ACHN (cell line): ENCODE measurements at regions not wholly inside any gene's neighbourhood (a gene's known extent, or its start where the extent isn't known, plus 50 kb on each side); places are given as distances from the start of the nearest gene placed in this dataset.
"Not testable (repeated sequence)": the region's sequence is repeated elsewhere in the genome, so short reads cannot be mapped to it uniquely, and the experiment has no call there.

Experiments
- DNase-seq: peaks from one replicate; pipeline ENCODE4 v3.0.0-alpha.2; 2015
- in situ Hi-C: cut with HindIII; loops from 2 replicates; pipeline ENCODE4 v1.10.0; 2017; ENCODE audit warnings: low sequenced_read_pairs, low pct_ligation_motif_present, low pct_unique_long_range_greater_than_20kb

DNA sequence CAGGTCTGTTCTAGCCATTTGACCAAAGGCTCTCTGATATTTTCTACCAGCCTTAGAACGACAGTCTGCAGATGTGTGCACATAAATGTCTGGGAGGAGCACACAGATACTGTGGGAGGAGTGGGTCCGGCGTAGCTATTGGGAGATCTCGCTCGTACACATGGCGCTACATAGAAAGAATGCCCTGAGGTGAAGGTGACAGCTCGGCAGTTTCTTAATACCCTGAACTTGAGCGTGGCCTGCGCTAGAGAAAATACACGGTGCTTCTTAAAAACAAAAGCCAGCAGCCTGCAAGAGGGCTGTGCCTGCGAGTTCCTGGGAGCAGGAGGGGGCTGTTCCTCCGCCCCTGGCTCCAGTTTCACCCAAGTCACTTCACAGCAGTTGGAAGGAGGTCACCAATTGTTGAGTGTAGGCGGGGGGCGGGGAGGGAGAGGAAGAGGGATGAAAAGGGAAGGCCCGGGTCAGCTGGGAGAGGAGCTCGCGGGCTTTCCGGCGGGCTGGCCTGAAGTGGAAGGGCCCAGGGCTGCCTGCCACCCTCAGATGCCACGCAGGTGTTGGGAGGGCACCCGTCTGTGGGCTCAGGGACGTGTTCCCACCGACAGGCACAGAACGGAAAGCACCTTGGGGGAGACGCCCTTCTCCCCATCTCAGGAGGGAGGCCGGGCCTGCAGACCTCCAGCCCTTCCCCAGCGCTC is 124.7 kb upstream of the ZNF516 start:
- DNase-seq: no peak
- in situ Hi-C loops: no loop called here

DNA sequence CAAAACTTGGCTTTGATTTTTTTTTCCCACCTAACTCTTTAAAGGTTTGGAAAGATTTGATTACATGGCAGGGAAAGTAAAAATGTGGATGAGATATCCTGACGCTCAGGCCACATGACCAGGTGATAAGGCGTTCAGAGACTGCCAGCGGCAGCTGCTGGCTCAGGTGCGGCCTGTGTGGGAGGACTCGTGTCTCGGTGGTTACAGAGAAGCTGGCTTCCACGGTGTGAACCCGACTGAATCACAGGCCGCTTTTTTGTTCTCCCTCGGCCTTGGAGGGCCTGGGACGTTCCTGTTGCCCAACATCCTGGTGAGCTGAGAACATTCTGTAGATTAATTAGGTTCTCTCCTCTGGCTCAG is 124.2 kb upstream of the ZNF516 start:
- no peak for DNase-seq
- in situ Hi-C loops: no loop called here

DNA sequence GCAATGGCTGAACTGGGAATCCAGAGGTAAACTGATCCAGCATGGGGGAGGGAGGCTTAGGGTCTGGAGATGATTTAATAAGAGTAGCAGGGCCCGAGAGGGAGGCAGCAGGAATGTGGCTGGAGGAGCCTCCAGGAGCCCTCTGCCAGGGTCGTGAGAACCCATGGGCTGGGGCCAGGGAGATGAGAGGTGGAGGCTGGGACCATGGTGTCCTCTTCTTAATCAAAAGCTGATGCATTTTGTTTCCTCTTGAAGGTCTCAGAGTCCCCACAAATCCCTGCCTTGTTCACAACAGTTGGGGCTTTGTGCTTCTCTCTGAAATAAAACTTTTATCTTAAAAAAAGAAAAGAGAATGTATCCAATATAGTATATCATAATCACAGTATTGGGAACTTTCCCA is 123.7 kb upstream of the ZNF516 start:
- in situ Hi-C loops: no loop called here
- DNase-seq: no peak

DNA sequence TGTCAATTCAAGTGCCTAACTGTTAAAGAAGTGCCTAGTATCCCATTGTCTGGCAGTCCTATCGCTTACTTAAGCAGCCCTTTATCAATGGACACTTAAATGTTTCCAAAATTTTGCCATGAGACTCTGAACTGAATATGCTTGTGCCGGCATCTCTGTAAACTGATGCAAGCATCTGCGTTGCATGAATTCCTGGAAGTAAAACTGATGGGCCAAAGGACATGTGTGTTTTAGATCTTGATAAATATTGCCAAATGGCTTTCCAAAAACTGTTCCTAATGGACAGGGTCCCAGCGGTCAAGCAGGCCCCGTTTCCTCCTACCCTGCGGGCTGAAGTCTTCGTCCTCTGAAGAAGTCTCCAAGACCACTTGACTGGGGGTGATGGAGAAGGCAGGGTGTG is 121.3 kb upstream of the ZNF516 start:
- DNase-seq: no peak
- in situ Hi-C loops: no loop called here

DNA sequence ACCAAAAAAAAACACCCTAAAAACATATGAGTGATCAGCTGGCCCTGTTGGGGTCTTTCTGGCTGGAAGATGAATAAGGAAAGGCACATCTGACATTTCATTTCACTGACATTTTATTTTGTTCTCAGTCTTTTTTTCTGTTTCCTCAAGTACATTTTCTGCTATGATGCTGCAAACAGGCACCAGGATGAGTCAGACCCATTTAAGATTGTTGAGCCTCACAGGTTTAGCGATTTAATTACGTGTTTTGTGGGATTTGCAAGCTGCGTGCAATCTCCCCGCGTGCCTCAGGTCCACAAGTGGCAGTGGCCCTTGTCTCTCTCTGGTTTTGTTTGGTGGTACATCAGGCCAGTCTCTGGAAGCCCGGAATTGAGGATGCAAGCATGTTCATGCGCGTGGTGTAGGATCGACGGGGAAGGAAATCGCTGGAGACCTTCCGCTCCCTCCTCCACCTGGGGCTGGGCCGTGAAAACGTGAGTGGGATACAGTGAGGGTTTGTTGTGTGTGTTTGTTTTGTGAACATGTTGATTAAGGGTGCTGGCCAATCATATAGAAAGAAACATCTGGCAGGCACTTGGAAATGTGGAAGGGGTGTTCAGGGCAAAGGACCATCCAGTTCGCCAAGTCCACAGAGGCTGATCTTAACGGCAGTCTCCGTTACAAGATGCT is 120.2 kb upstream of the ZNF516 start:
- DNase-seq: no peak
- in situ Hi-C loops: no loop called here

DNA sequence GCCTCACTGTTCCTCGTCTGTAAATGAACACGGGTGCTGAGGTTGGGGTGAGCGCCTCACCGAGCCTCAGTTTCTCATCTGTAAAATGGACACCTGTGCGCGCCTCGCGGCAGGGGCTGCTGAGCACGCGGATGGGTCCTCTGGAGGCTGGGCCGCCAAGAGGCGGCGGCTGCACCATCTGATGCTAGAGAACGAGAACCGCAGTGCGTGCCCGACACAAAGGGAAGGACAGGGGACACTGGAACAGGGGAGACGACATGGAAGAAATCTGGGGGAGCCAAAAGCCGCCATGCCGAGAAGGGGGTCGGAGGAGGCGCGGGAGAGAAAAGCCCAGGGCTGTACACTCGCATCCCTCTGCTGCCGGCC is 118.7 kb upstream of the ZNF516 start:
- in situ Hi-C loops: no loop called here
- DNase-seq: no peak

DNA sequence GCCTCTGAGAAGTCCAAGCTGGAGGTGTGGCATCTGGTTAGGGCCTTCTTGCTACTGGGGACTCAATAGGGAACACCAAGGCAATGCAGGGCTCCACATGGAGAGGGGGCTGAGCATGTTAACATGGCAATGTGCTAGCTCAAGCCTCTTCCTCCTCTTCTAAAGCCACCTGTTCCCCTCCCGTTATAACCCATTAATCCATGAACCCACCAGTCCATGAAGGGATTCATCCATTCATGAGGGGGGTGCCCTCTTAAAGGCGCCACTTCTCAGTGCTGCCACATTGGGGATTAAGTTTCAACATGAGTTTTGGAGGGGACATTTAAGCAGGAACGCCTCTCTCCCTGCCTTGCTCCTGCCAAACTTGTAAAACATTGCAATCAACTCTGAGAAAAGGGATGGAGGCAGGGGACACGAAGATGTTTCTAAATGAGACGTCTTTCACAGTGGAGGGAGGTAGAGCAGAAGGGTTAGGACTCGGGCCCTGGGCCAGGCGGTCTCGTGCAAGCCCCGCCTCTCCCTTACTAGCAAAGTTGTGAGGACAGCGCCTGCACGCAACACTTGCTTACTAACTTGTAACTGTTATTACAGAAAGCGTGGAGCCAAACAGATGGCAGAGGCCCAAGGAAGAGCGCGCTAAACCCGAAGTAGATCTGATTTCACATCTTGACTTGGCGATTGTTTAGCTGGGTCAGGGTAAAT is 118.2 kb upstream of the ZNF516 start:
- no peak for DNase-seq
- in situ Hi-C loops: no loop called here

DNA sequence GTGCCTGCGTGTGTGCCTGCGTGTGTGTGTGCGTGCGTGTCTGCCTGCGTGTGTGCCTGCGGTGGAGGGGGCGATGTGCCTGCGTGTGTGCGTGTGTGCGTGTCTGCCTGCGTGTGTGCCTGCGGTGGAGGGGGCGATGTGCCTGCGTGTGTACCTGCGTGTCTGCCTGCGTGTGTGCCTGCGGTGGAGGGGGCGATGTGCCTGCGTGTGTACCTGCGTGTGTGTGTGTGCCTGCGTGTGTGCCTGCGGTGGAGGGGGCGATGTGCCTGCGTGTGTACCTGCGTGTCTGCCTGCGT is 116.7 kb upstream of the ZNF516 start:
- DNase-seq, in situ Hi-C loops: not testable (repeated sequence)

DNA sequence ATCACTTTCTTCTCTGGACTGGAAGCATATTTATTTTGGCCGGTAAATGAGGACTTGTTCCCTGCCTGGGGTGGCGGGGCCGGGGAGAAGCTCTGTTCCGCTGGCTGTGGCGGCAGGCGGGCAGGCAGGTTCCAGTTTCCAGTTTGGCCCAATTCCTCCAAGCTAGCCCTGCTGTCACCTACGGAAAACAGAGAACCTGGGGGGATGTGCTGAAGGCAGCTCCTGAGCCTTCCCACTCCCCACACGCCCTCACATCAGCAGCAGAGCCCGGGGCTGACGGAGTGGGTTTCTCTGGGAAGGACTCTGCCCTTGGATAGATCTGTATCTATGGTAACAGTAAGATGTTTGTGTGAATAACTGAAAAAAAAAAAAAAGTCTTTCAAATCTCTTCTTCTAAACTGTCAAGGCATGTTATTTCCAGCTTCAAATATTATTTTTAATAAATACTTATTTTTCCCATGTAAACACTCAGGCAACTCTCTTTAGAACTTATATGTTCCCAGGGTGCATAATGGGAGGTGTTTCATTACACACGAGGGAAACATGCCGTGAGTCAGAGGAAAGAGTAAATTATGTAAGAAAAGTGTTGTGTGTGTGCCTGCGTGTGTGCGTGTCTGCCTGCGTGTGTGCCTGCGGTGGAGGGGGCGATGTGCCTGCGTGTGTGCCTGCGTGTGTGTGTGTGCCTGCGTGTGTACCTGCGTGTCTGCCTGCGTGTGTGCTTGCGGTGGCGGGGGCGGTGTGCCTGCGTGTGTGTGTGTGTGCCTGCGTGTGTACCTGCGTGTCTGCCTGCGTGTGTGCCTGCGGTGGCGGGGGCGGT is 116.1 kb upstream of the ZNF516 start:
- in situ Hi-C loops: no loop called here
- DNase-seq: no peak

DNA sequence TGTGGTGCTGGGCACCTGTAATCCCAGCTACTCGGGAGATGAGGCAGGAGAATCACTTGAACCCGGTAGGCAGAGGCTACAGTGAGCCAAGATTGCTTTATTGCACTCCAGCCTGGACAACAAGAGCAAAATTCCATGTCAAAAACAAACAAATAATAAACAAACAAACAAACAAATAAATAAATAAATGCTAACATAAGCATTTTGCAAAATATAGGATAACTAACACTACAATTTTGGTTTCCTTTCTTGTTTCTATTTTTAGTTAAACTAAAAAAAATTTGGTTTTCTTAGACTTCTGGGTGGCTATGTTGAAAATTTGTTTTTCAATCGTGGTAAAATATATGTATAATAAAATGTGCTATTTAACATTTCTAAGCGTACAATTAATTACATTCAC is 115.0 kb upstream of the ZNF516 start:
- DNase-seq: no peak
- in situ Hi-C loops: no loop called here

DNA sequence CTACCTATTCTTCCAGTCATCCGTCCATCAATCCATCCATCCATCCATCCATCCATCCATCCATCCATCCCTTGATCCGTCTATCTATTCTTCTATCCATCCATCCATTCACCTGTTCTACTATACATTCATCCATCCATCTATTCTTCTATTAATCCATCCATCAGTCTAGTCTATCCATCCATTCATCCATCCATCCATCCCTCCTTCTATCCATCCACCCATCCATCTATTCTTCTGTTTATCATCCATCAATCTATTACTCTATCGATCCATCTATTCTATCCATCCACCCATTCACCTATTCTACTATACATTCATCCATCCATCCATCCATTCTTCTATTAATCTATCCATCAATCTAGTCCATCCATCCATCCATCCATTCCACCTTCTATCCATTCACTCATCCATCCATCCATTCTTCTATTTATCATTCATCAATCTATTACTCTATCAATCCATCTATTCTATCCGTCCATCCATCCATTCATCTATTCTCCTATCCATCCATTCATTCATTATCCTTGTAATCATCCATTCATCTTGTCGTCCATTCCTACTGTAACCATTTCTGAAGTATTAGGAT is 110.4 kb upstream of the ZNF516 start:
- in situ Hi-C loops: no loop called here
- DNase-seq: no peak

DNA sequence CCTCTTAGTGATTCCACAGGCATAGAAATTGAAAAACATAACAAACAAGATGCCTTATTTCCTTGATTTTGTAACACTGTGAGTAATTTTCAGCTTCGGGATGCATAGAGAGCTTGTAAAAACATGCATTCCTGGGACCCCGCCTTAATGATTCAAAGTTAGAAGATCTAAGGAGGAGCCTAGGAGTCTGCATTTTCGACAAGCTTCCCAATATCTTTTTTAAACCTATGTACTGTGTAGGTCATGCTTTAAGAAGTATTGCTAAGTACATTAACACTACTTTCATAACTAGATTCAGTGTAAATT is 109.8 kb upstream of the ZNF516 start:
- in situ Hi-C loops: no loop called here
- no peak for DNase-seq

DNA sequence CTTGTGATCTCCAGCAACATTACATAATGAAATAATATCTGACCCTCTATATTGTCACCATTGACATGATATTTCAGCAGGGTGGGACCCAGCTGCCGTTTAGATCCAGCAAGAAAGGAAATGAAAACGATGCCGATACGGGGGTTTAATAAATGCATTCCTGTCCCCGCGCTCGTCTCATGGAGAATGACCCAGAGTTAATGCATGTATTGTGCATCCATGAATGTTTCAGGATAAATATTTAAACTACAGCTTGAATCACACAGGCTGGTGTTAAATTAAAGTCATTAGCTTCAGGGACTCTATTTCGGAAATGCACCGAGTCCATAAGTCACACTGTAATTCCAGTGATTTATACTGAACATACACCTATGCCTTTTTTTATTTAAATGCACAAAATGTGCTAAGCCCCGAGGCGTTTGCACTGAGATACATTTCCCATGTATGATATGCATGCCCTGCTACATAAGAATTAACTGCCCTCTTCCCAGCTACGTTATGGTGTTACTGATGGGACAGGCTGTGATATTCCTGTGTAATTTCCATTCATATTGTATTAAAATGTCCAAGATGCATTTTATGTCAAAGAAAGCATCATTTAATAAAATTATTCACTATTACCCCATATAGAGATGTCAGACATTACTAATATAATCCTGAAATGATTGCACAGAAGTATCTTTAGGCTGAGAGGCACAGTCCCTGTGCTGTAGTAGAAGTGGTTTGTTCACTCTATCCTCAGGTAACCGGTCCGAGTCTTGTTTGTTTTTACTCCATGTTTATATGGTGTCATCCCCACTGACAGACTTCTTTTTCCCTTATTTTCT is 109.3 kb upstream of the ZNF516 start:
- no peak for DNase-seq

DNA sequence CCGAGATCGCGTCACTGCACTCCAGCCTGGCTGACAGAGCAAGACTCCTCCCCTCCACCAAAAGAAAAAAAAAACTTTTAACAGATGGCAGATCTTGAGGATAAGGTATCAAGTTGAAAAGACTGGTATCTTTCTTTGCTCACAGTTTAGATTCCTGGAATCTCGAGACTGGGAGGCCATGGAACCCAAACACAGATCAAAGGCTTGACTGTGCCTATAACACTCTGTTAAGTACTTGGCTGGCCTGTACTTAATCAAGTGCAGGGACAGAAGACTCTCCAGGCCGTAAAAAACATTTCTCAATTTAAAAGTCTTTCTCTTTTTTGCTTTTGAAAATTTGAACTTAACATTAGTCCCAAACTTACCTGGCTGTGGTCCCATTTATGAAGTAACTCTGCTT is 107.1 kb upstream of the ZNF516 start:
- in situ Hi-C loops: no loop called here

More for the DNA sequence above, 109.3 kb upstream of the ZNF516 start:
- in situ Hi-C loops: no loop called here

DNA sequence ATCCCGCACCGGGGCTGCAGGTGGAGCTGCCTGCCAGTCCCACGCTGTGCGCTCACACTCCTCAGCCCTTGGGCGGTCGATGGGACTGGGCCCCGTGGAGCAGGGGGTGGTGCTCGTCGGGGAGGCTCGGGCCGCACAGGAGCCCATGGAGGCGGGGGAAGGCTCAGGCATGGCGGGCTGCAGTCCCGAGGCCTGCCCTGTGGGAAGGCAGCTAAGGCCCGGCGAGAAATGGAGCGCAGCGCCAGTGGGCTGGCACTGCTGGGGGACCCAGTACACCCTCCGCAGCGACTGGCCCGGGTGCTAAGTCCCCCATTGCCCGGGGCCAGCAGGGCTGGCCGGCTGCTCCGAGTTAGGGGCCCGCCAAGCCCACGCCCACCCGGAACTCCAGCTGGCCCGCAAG is 105.0 kb upstream of the ZNF516 start:
- in situ Hi-C loops: not testable (repeated sequence)

More for the DNA sequence above, 107.1 kb upstream of the ZNF516 start:
- no peak for DNase-seq

DNA sequence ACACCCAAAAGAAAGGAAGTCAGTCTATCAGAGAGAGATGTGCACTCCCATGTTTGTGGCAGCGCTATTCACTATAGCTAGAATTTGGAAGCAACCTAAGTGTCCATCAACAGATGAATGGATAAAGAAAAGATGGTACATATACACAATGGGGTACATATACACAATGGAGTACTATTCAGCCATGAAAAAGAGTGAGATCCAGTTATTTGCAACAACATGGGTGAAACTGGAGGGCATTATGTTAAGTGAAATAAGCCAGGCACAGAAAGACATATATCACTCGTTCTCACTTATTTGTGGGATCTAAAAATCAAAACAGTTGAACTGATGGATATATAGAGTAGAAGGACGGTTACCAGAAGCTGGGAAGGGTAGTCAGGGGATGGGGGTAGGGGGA is 99.9 kb upstream of the ZNF516 start:
- no peak for DNase-seq
- in situ Hi-C loops: no loop called here

More for the DNA sequence above, 105.0 kb upstream of the ZNF516 start:
- not testable (repeated sequence) for DNase-seq

DNA sequence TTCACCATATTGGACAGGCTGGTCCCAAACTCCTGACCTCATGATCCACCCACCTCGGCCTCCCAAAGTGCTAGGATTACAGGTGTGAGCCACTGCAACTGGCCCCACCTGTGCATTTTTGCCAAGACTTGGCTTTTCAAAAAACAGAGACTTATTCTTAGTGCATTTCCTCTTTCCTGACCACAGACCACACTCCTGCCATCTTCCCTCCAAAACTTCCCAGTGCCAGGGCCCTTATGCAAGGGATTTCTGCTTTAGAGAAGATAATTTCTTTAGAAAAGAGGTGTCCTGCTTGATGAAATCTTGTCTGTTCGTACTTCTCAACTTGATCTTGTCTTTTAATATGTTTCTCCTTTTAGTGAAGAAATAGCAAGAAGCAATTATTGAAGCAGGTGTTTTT is 98.8 kb upstream of the ZNF516 start:
- DNase-seq: no peak
- in situ Hi-C loops: no loop called here

DNA sequence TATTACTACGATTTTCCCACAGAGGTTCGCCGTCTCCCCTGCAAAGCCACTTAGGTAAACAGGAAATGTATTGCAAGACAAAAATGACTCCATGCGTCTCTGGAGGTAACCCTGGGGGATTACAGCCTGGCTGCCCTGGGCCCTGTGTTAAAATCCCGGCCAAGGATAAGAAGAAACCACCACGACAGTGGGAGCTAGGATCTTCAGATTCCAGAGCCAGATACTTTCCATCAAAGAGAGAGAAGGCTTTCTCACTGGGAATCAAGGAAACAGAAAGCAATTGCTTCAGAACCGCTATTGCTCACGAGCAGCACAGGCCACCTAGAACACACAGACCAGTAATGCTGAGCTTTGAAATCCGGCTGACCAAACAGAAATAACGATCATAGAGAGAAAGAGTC is 97.9 kb upstream of the ZNF516 start:
- in situ Hi-C loops: no loop called here
- DNase-seq: no peak
